RWPE2 (cell line): ENCODE measurements at regions not wholly inside any gene's neighbourhood (a gene's known extent, or its start where the extent isn't known, plus 50 kb on each side); places are given as distances from the start of the nearest gene placed in this dataset.

Experiments used
- ATAC-seq: fragments of 200-7000 bp; cut with Tn5 transposase; 3 replicates; pipeline ENCODE4 v1.9.1; 2021; ENCODE audit warnings: low read depth
- DNase-seq: peaks from one replicate; pipeline ENCODE4 v3.0.0-alpha.2; 2020; ENCODE audit warnings: low spot score
- H3K27ac ChIP-seq: fragments of 450-650 bp; 2 replicates; pipeline ENCODE4 v1.5.1; 2017; ENCODE audit warnings: mild to moderate bottlenecking; ENCODE audit not compliant: poor library complexity, severe bottlenecking
- H3K27me3 ChIP-seq: fragments of 250-450 bp; sonication (Bioruptor Pico); 2 replicates; pipeline ENCODE4 v1.5.1; 2021; ENCODE audit warnings: mild to moderate bottlenecking, moderate library complexity; ENCODE audit not compliant: insufficient read depth, poor library complexity, severe bottlenecking
- H3K36me3 ChIP-seq: fragments of 250-450 bp; sonication (Bioruptor Pico); 2 replicates; pipeline ENCODE4 v1.5.1; 2020; ENCODE audit warnings: low read depth, mild to moderate bottlenecking, moderate library complexity
- H3K4me1 ChIP-seq: fragments of 250-450 bp; sonication (Bioruptor Pico); 2 replicates; pipeline ENCODE4 v1.5.1; 2021; ENCODE audit warnings: mild to moderate bottlenecking, moderate library complexity; ENCODE audit not compliant: insufficient read depth, poor library complexity, severe bottlenecking
- H3K4me3 ChIP-seq: fragments of 250-450 bp; sonication (Bioruptor Pico); 2 replicates; pipeline ENCODE4 v1.5.1; 2021; ENCODE audit warnings: mild to moderate bottlenecking, moderate library complexity; ENCODE audit not compliant: severe bottlenecking
- H3K9me3 ChIP-seq: fragments of 250-450 bp; sonication (Bioruptor Pico); 2 replicates; pipeline ENCODE4 v1.5.1; 2021; ENCODE audit warnings: mild to moderate bottlenecking, moderate library complexity; ENCODE audit not compliant: severe bottlenecking
- CTCF ChIP-seq: fragments of 450-650 bp; IDR thresholded peaks from one replicate; pipeline ENCODE4 v1.5.1; 2017; ENCODE audit warnings: mild to moderate bottlenecking, moderate library complexity; ENCODE audit not compliant: poor library complexity, severe bottlenecking

DNA sequence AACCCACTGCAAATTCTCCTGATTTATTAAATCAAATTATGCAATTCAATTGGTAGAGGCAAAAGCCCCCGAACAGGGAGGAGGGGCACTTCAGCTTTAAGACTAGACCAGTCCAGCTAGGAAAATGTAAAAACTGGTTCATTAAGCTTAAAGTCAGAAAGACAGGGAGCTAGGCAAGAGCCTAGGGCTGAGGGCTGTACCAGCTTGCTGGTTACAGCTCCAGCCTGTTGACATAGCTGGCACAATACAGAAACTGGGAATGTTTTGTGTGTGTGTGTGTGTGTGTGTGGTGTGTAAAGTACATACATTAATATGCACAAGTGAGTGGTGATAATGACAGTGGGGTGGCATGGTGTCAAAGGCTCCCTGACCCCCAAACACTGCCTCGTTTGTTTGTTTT lies 307.0 kb upstream of the CELF4 start:
- H3K27ac ChIP-seq: no peak overlapping the region
- no peaks in the 10 kb centered on the region for H3K27me3 ChIP-seq
- no peak for TF ChIP-seq CTCF
- H3K4me3 ChIP-seq: no peak overlapping the region
- ATAC-seq (no peak), DNase-seq (no peak)
- H3K36me3 ChIP-seq: no peaks in the 10 kb centered on the region
- no peaks in the 10 kb centered on the region for H3K4me1 ChIP-seq
- H3K9me3 ChIP-seq: no peaks in the 10 kb centered on the region

DNA sequence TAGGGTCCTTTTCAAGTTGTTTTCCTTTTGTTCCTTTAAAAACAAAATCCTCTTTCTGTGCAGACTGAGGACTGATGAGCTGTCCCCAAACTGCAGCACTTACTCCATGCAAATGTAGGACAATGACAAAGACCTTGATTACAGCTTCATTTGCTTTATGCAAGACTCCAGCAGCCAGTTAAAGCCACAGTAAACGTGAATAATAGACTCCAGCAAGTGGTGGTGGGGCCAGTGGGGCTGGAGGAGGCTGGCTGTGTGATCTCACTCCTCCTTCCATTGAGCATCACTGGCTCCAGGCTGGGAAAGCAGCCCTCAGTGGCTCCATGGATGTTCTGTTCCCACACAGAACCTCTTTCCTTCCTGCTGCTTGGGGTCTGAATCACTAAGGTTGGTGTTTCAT lies 306.0 kb upstream of the CELF4 start:
- no peaks in the 10 kb centered on the region for H3K27me3 ChIP-seq
- H3K36me3 ChIP-seq: no peaks in the 10 kb centered on the region
- ATAC-seq (no peak), DNase-seq (no peak)
- no peak overlapping the region for H3K27ac ChIP-seq
- H3K4me1 ChIP-seq: no peaks in the 10 kb centered on the region
- H3K4me3 ChIP-seq: no peak overlapping the region
- no peak for TF ChIP-seq CTCF
- H3K9me3 ChIP-seq: no peaks in the 10 kb centered on the region

DNA sequence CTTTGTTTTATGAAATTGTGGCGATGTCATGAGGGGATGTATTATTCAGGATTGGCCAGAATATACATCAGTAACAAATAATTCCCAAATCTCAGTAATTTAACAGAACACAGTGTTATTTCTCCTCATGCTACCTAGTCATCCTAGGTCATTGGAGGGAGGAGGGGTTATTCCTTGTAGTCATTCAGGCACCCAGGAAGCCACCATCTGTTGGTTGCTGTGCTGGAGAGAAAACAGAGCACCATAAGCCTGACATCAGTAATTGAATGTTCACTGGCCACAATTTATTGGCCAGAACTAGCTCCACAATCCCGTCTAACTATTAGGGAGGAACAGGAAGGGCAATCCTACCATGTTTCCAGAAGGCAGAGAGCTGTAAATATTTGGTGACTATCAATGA lies 303.5 kb upstream of the CELF4 start:
- no peaks in the 10 kb centered on the region for H3K27me3 ChIP-seq
- no peak overlapping the region for H3K4me3 ChIP-seq
- H3K27ac ChIP-seq: no peak overlapping the region
- ATAC-seq (no peak), DNase-seq (no peak)
- H3K9me3 ChIP-seq: no peaks in the 10 kb centered on the region
- TF ChIP-seq CTCF: no peak
- no peaks in the 10 kb centered on the region for H3K4me1 ChIP-seq
- H3K36me3 ChIP-seq: no peaks in the 10 kb centered on the region

DNA sequence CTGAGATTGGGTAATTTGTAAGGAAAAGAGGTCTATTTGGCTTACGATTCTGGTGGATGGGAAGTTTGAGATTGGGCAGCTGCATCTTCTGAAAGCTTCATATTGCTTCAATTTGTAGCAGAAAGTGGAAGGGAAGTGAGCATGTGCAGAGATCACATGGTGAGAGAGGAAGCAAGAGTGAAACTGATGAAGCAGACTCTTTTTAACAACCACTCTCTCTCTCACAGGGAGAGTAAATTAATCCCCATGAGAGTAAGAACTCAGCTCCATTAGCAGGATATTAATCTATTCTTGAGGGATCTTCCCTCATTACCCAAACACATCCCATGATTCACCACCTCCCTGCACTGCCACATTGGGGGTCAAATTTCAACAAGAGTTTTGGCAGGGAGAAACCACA lies 298.5 kb upstream of the CELF4 start:
- TF ChIP-seq CTCF: no peak
- ATAC-seq: no peak
- Histone ChIP-seq H3K4me3 (no peak overlapping the region), H3K4me1 (no peaks in the 10 kb centered on the region), H3K9me3 (no peaks in the 10 kb centered on the region), H3K27me3 (no peaks in the 10 kb centered on the region), H3K36me3 (no peaks in the 10 kb centered on the region), H3K27ac (no peak overlapping the region)
- DNase-seq: no peak

- no peak overlapping the region for H3K4me3 ChIP-seq
- ATAC-seq: no peak
- no peaks in the 10 kb centered on the region for H3K9me3 ChIP-seq
- no peaks in the 10 kb centered on the region for H3K27me3 ChIP-seq
- no peaks in the 10 kb centered on the region for H3K4me1 ChIP-seq
- no peaks in the 10 kb centered on the region for H3K36me3 ChIP-seq
- no peak overlapping the region for H3K27ac ChIP-seq
- TF ChIP-seq CTCF: no peak
- no peak for DNase-seq
These were observed 296.4 kb upstream of the CELF4 start for GRCh38 chr18:37861981-37862380.
